22Rv1 (cell line): ENCODE measurements at regions not wholly inside any gene's neighbourhood (a gene's known extent, or its start where the extent isn't known, plus 50 kb on each side); places are given as distances from the start of the nearest gene placed in this dataset.
"Not testable (repeated sequence)": the region's sequence is repeated elsewhere in the genome, so short reads cannot be mapped to it uniquely, and the experiment has no call there.

ENCODE experiments used
- H3K27ac ChIP-seq: fragments of 450-650 bp; 2 replicates; pipeline ENCODE4 v1.5.1; 2017
- CTCF ChIP-seq: fragments of 450-650 bp; IDR thresholded peaks from 2 replicates; pipeline ENCODE4 v1.5.1; 2017; ENCODE audit warnings: mild to moderate bottlenecking
- ZFX ChIP-seq: fragments of 450-650 bp; IDR thresholded peaks from 2 replicates; pipeline ENCODE4 v1.6.1; 2017; ENCODE audit warnings: antibody characterized with exemption, borderline replicate concordance

DNA sequence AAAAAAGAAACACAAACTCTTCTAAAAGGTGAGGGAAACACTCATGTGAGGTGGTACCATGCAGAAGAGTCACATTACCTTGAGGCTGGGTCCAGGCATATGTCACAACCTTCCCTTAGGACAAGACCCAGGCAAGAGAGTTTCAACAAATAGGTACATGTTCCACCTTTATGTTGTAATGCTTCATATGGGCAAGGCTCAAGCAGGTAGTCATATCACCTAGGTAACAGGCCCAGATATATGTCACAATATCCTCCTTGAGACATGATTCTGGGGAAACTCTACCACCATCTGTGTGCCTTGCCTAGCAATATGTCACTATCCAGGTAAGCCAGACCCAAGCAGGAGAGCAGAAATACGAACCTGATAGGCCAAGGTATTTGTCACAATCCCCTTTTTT lies 892.2 kb upstream of the AMELY start:
- no peak overlapping the region for H3K27ac ChIP-seq
- TF ChIP-seq ZFX (no peak), CTCF (no peak)

GRCh38 chrY:7796128-7796527 lies 884.6 kb upstream of the AMELY start:
- no peak for TF ChIP-seq ZFX
- no peak for TF ChIP-seq CTCF
- H3K27ac ChIP-seq: no peak overlapping the region

- H3K27ac ChIP-seq: peak overlapping the region; percentile 41; the same call in 1 of the 2 replicates
- no peak for TF ChIP-seq ZFX
- TF ChIP-seq CTCF: no peak
Observed at GRCh38 chrY:7794441-7794840, 882.9 kb upstream of the AMELY start.

GRCh38 chrY:7793989-7794388 lies 882.4 kb upstream of the AMELY start:
- H3K27ac ChIP-seq: no peak overlapping the region
- TF ChIP-seq CTCF (no peak), ZFX (no peak)

DNA sequence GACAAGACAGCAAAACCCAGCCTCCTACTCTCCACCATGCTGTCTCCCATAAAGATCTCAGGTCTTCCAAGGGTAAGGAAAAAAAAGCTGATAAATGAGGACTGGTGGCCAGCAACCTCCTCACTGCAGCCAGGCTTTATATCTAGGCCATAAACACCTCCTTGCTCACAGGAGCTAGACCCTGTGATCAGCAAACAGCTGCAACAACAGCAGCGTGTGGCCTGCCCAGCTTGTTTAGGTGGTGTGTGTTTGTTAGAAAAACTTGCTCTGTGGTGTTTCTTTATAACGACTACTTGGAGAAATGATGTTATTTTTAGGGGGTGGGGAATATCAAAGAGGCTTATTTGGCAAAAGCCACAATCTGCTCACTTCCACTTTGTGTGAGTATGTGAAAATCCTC lies 880.9 kb upstream of the AMELY start:
- no peak overlapping the region for H3K27ac ChIP-seq
- TF ChIP-seq CTCF (no peak), ZFX (no peak)

GRCh38 chrY:7781501-7781900 lies 869.9 kb upstream of the AMELY start:
- peak overlapping the region; percentile 65 for H3K27ac ChIP-seq

DNA sequence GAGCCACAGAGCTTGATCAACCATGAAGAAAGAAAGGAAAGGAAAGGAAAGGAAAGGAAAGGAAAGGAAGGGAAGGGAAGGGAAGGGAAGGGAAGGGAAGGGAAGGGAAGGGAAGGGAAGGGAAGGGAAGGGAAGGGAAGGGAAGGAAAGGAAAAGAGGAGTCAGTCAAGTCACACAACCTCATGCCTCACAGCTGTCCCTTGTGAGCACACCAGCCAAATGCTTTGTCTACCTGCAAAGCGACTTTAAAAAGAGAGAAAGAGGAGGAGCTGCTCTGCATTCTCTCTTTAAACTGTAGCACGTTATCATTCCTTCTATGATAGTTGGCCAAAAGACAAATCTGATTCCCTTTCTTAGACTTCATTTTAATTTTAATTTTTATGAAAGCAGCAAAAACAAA lies 863.9 kb upstream of the AMELY start:
- not testable (repeated sequence) for H3K27ac ChIP-seq

More at GRCh38 chrY:7781501-7781900, 869.9 kb upstream of the AMELY start:
- TF ChIP-seq CTCF (no peak), ZFX (no peak)

DNA sequence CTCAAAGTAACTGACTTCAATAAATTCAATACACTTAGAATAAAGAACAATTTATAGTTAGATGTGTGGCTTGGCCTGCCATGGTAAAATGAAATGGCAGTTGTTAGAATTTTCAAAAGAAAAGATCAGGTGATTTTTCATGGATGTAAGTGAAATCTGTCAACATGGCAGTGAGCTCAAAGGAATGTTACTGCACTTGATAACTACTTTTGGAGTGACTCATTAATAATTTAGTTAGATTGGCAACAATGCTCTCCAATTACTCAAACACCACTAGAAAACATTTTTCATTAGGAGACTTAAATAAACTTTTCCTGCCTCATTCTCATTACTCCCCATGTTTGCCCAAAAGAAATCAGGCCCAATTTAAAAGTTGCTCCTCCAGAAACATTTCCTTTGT lies 860.2 kb upstream of the AMELY start:
- H3K27ac ChIP-seq: no peak overlapping the region
- TF ChIP-seq CTCF (no peak), ZFX (no peak)
